ENCODE measurements at regions not wholly inside any gene's neighbourhood (a gene's known extent, or its start where the extent isn't known, plus 50 kb on each side); places are given as distances from the start of the nearest gene placed in this dataset.

- no peak for TF ChIP-seq CTCF (IDR thresholded peaks at IDR 0.05)
- no peak for TF ChIP-seq EP300 (IDR thresholded peaks at IDR 0.05)
- no peak for TF ChIP-seq POLR2A (IDR thresholded peaks at IDR 0.05)
Observed at GRCh38 chr2:239528146-239528545, 127.3 kb upstream of the HDAC4 start.

All from tibial nerve (tissue), 4 donors.